Transverse colon (tissue), 3 donors: ENCODE measurements at regions not wholly inside any gene's neighbourhood (a gene's known extent, or its start where the extent isn't known, plus 50 kb on each side); places are given as distances from the start of the nearest gene placed in this dataset.

ENCODE experiments used
- CTCF ChIP-seq, 5 experiments: fragments of 200-600 bp in 3 of 5; fragments of 450-650 bp in 2 of 5; sonication (generic) in 3 of 5; IDR thresholded peaks; 1 replicate in 2 of 5; 2 replicates in 3 of 5; pipeline ENCODE4 v1.5.1; 2016 to 2017; ENCODE audit warnings: antibody characterized with exemption in 5 of 5, inconsistent platforms in 3 of 5, mild to moderate bottlenecking in 2 of 5, moderate library complexity in 1 of 5
- EP300 ChIP-seq: sonication (generic); formaldehyde crosslinking; IDR thresholded peaks from one replicate; pipeline ENCODE4 v1.6.1; 2017; ENCODE audit warnings: antibody characterized with exemption, low read depth

- TF ChIP-seq CTCF (IDR thresholded peaks at IDR 0.05) (no peak), EP300 (no peak)
These were observed 92.8 kb upstream of the FIBIN start for GRCh38 chr11:26901162-26901561.
